ENCODE measurements at regions not wholly inside any gene's neighbourhood (a gene's known extent, or its start where the extent isn't known, plus 50 kb on each side); places are given as distances from the start of the nearest gene placed in this dataset.
"Not testable (repeated sequence)": the region's sequence is repeated elsewhere in the genome, so short reads cannot be mapped to it uniquely, and the experiment has no call there.

GRCh38 chr6:139754898-139755775 lies 380.7 kb upstream of the CITED2 start:
- DNase-seq (ENCODE audit: low read depth), result no peak

DNA sequence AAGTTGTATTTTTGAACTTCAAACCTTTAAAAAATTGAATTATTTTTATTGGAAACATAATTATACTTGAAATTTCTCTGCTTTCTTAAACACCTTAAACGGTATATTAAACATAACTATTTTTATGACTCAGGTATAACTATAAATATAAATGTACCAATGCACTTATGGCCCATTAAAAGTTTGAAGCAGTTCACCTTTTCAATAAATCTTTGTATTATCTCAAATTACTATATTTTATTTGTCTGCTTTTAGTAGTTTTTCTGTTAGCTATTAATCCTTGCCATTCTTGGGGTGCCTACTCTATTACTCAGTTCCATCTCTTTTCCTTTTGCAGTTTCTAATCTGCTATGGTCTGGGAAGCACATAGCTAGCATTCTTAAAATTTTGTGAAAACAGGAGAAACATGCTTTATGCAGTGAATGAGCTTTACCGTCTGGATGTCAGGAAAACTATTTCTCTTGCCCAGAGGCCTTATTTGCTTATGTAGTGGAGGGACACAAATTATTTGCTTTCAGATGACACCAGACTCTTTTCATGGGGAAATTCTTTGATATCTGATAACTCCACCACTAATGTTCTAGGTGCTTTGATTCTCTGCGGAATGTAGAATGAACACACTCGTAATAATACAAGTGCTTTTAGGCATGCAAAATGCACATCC lies 378.9 kb upstream of the CITED2 start:
- DNase-seq (ENCODE audit: low read depth), result peak; percentile 94

DNA sequence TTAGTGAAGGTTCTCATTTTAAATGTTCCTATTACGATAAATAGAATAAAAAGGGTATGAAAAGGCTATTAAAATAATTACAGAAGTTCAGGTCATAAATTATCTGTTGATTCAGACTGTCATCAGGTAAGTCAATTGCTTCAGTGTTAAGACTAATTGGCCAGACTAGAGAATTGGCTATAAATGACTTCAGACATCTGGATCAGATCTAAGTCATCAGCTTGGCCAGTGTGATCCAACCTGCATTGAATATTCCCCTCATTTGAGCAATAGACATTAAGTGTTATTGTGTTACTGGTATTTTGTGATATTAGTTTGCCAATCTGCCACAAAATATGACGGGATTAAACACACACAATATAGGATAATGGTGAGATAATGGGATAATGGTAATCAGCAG lies 377.6 kb upstream of the CITED2 start:
- DNase-seq (ENCODE audit: low read depth), result no peak

GRCh38 chr6:139751179-139751578 lies 376.7 kb upstream of the CITED2 start:
- peak; percentile 92 for DNase-seq (ENCODE audit: low read depth)

GRCh38 chr6:139748353-139749146 lies 374.1 kb upstream of the CITED2 start:
- DNase-seq (ENCODE audit: low read depth), result peak; percentile 81

- no peak for DNase-seq (ENCODE audit: low read depth)
Measured at GRCh38 chr6:139747154-139747553, 372.7 kb upstream of the CITED2 start.

- peak; percentile 62 for DNase-seq (ENCODE audit: low read depth)
Measured at GRCh38 chr6:139744891-139745290, 370.4 kb upstream of the CITED2 start.

- DNase-seq (ENCODE audit: low read depth), result peak; percentile 92
Measured at GRCh38 chr6:139743664-139744437, 369.4 kb upstream of the CITED2 start.

DNA sequence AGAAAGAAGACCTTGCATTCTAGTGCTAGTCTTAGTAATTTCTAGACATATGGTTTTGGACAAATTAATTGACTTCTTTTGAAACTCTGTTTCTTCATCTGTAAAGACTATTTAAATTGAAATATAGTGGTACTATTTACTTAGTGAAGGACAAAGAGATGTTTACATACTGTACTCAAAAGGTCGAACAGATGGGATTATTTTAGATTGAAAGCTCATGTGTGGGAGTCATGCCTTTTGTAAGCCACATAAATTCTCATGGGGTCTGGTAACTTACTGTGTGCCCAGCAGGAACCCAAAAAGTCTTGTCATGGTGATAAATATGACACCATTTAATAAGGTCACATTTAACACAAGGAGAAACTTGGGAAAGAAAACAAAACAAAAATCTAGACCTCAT lies 368.2 kb upstream of the CITED2 start:
- DNase-seq (ENCODE audit: low read depth), result no peak

DNA sequence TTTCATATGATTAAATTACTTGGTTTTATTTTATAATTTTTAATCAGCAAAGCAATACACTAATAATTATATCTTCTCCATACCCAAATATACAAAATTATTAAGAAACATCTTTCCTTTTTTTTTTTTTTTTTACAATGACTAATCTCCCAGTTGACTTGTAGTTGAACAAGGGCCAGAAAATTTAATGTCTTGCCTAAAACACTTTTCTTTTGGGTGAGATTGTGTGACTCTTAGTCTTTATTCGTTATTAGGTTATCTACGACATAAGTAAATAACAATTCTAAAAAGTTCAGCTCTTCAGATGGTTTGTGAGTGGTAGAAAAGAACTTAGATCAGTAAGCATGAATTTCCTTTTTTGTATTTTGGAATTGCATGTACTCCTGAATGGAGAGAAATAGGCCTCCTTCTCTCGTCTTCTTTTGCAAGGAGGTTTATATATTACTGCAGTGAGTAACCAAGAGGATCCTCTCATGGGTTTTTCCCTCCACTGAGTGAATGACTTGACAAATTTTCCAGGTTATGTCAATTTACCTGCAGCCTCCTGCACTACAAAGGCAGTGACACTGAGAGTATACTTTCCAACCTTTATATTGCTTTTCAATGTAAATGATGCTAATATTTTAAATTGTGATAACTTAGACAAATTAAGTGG lies 364.5 kb upstream of the CITED2 start:
- DNase-seq (ENCODE audit: low read depth), result no peak

GRCh38 chr6:139736325-139736906 lies 362.0 kb upstream of the CITED2 start:
- no peak for DNase-seq (ENCODE audit: low read depth)

DNA sequence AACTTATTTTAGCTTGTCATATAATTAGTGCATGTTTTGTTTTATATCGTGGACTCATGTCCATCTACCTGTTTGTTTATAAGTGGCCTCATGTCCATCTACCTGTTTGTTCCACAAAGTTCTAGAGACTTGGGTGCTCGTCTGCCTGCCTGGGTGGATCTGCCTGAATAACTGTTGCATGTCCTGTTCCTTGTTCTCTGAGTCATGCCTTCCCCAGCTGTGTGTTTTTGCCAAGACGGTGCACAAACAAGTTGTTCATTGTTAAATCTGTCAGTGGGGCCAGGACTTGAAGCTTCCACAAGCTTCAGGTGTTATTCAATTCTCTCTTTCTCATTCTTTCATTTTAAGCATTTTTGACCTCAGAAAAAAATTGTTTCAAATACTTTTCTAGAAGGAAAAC lies 358.0 kb upstream of the CITED2 start:
- peak; percentile 66 for DNase-seq (ENCODE audit: low read depth)

GRCh38 chr6:139730340-139730974 lies 356.0 kb upstream of the CITED2 start:
- DNase-seq (ENCODE audit: low read depth), result no peak

GRCh38 chr6:139728876-139729427 lies 354.5 kb upstream of the CITED2 start:
- DNase-seq (ENCODE audit: low read depth), result no peak

GRCh38 chr6:139726272-139726671 lies 351.8 kb upstream of the CITED2 start:
- DNase-seq (ENCODE audit: low read depth), result not testable (repeated sequence)

GRCh38 chr6:139722530-139722929 lies 348.1 kb upstream of the CITED2 start:
- peak; percentile 35 for DNase-seq (ENCODE audit: low read depth)

DNA sequence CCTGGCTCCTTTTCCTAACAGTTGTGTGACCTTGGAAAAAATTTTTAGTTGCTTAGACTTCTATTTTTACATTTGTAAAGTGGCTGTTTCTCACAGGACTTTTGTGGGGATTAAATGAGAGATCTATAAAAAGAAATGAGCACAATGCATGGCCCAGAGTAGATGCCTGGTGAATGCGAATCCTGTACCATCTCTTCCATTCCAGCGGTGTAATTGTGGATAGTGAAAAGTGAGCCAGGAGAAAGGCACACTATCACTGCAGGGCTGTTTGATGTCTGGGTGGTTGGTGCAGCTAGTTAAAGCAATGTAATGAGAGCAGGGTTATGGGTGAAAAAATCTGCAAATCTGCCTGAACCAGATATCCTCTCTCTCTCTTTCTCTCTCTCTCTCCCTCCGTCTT lies 347.5 kb upstream of the CITED2 start:
- DNase-seq (ENCODE audit: low read depth), result no peak

- DNase-seq (ENCODE audit: low read depth), result peak; percentile 20
Measured at GRCh38 chr6:139713900-139714506, 339.6 kb upstream of the CITED2 start.

DNA sequence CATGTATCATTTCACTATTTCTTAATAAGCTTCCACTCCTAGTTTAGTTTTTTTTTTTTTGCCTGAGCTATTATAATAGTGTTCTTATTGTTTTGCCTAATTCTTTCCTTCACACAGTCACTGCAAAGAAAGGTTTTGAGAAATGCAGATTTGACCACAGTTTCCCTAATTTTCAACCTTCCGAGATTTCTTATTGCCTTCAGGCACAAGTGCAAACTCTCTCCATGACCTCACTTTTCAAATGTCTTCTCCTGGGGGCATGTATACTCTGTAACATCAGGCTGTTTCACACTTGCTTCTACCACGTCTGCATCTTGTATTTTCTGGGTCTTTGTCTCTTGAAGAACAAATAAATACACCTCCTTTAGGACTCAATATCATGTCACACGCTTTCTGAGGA lies 339.0 kb upstream of the CITED2 start:
- DNase-seq (ENCODE audit: low read depth), result peak; percentile 17

GRCh38 chr6:139712830-139713229 lies 338.4 kb upstream of the CITED2 start:
- no peak for DNase-seq (ENCODE audit: low read depth)

All from EH (cell line).